ENCODE measurements at regions not wholly inside any gene's neighbourhood (a gene's known extent, or its start where the extent isn't known, plus 50 kb on each side); places are given as distances from the start of the nearest gene placed in this dataset.

DNA sequence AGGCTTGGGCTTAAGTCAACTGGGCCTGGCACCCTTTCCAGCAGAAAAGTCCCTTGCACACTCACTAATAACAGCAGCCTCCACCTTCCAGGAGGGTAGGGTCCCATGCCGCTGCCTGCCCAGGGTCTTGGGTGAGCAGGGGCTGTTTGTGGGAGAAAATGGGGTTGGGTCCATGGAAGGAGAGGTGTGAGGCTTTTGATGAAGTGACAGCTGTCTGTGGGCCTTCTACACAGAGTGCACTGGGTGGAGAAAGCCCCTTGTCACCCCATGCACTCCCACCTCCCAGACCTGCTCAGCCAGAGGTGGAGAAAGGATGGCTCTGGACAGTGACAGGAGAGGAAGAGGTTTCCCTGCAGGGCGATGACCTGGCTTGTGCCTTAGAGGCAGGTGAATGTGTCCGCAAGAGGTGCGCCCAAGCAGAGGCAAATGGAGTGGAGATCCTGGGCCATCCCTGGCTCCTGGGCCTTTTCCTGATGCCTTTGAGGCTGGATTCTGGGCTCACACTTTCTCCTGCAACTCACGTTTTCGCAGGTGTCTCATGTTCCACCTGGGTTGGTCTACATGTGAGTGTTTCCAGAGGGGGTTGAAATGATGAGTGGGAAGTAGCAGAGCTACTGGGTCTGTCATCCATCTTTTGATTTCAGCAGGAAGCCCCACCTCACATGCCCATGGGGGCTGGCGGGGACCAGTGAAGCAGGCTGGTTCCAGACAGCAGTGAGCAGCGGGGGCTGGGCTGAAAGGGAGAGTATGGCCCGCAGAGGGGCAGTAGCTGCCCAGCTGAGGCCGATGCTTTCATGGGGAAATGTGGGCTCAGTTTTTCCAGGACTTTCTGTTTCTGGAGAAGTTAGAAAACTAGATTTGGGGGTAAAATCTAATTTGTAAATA, 85.2 kb upstream of the PRR23E start:
- DNase-seq (ENCODE audit: low read depth) = no peak

DNA sequence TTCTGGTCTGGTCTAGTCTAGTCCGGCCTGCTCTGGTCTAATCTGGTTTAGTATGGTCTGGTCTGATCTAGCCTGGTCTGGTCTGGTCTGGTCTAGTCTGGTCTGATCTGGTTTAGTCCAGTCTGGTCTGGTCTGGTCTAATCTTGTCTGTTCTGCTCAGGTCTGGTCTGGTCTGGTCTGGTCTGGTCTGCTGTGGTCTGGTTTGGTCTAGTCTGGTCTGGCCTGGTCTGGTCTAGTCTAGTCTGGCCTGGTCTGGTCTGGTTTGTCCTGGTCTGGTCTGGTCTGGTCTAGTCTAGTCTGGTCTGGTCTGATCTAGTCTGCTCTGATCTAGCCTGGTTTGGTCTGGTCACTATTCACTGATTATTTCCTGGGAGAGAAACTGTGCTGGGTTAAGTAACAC, 84.1 kb upstream of the PRR23E start:
- DNase-seq (ENCODE audit: low read depth) = no peak

DNA sequence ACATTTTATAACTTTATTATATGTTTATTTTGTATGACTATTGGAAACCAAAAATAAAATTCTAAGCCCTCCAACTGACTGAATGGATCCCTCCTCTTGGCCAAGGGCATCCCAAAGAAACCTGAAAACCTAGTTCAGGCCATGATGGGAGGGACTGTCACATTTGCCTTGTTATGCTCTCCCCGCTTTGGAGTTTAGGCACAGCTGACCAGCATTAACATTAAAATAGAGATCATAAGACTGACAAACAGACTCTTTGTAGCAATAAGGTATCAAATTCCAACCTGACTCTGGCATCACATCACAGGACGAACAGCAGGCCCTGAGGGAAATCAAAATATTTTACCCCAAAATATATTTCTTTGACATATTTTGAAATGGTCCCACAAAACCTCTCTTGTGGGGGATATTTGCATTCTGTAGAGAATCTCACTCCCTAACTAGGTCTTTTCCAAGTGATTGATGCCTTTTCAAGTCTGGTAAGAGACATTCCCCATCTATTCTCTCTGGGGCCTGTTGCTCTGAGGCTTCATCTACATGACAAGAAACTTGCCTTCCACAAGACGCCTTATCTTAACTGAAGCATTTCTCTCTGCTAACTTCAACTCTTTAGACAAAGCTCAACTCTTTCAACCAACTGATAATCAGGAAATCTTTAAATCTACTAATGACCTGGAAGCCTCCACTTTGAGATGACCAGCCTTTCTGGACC, 81.8 kb upstream of the PRR23E start:
- no peak for DNase-seq (ENCODE audit: low read depth)

DNA sequence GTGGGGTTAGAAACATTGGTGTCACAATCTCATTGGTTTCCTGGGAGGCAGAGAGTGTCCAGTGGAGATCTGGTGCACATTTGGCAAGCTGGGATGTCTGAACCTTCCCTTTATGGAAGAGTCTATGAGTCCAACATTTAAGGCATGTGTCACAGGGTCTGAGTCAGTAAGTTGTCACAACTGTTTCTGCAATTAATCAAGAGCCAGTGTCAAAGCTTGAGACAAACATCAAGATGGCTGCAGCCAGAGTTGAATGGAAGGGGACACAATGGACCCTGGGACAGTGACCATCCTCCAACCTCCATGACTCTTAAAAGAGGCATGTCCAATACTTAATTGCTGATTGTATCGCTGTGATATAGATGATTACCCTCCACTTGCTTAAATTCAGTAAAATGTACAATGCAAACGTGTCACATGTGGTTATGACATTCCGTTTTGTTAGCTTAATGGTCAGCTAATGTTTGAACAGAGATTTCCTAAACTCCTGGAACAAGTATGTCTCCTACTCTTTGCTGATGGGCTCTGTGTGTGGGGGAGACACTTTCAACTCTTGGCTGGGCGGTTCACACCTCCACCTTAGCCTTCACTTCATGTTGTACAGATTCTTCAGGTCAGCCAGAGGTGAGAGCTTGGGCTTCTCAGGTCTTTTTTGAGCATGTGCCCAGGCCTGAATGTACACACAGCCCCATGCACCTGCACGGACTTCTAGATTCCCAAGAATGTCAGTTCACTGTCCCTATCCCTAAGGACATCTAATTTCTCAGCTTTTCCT, 79.9 kb upstream of the PRR23E start:
- no peak for DNase-seq (ENCODE audit: low read depth)

DNA sequence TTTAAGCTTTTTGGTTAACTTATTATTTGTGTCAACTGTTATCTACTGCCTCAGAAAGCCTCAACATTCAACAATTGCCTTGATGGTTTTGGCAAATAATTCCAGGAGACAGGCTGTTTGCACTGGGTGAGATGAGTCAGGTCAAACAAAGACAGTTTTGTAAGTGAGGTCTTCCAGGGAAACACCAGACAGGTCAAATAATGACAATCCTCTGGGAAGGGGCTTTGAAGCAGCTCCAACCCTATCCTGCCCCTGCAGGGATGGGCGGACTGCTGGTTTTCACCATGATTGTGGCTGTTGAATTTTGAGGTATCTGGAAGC, 79.4 kb upstream of the PRR23E start:
- no peak for DNase-seq (ENCODE audit: low read depth)

DNA sequence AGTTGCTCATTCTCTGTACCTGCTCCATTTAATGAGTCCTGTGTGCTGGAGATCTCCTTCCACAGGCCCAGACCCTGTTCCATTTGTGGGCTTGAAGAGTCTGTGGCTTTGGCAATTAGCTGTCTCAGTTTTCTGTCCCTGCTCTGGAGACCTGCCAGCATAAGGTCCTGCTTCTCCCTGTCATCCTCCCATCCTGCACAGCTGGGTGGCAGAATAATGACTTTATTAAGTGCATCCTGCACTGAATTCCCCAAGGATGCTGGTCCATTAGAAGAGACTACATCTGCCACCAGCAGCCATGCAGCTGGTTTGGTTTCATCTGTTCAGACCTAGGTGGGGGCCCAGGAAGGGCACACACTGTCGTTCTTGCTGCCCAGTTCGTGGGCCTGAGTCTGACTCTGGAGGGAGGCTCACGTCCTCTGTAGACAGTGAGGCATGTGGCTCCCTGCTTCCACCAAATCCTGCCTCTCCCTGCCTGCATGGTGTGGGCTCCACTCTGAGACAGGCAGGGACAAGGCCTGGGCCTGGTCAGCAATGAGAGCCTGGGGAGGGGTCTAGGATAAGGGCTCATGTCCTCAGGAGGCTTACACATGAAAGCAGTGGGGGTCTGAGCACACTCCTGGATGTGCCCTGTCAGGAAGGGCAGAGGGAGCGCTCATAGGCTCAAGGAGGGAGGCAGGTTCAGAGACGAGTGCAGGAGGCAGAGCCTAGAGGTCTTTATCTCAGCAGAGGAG, 78.4 kb upstream of the PRR23E start:
- no peak for DNase-seq (ENCODE audit: low read depth)

DNA sequence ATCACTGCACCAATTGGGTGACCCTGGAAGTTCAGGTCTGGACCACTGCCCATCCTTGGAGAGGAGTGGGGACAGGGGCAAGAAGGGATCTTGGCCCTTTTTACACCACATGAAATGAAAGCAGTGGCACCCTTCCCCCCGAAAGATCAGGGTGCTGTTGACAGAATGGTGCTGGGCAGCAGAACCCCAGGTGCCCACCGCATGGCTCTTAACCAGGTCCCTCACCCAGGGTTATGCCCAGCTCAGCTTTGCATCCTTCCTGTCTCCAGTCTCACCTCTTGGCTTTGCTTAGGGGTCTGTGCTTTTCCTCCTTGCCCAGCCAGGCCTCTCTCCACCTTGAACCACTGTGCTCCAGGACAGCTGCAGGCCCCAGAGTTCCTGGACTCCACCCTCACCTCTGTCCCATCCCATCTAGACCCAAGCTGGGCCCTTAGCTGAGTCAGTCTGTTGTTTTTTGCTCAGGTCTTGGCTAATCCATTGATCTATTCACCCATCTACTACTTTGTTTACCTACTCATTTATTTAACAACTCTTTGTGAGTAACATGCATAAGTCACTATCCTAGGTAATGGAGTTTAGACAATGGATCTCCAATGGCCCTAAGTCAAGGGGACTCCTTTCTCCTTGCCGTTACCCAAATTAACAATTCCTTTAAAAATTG, 77.1 kb upstream of the PRR23E start:
- DNase-seq (ENCODE audit: low read depth) = no peak

DNA sequence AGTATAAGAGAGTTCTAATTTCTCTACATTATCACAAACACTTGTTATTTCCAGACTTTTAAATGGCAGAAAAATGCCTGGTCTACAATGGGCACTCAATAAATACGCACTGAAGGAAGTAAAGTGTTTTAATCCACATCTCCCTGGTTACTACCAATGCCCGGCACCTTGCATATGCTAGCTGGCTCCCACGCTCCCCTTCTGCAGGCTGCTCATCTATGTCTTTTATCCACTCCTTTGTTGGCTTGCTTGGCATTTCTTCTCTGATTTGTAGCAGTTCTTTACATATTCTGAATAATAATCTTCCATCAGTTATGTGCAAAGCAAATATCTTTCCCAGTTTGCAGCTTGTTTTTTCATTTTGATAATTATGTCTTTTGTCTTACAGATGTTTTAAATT, 74.6 kb upstream of the PRR23E start:
- no peak for DNase-seq (ENCODE audit: low read depth)

DNA sequence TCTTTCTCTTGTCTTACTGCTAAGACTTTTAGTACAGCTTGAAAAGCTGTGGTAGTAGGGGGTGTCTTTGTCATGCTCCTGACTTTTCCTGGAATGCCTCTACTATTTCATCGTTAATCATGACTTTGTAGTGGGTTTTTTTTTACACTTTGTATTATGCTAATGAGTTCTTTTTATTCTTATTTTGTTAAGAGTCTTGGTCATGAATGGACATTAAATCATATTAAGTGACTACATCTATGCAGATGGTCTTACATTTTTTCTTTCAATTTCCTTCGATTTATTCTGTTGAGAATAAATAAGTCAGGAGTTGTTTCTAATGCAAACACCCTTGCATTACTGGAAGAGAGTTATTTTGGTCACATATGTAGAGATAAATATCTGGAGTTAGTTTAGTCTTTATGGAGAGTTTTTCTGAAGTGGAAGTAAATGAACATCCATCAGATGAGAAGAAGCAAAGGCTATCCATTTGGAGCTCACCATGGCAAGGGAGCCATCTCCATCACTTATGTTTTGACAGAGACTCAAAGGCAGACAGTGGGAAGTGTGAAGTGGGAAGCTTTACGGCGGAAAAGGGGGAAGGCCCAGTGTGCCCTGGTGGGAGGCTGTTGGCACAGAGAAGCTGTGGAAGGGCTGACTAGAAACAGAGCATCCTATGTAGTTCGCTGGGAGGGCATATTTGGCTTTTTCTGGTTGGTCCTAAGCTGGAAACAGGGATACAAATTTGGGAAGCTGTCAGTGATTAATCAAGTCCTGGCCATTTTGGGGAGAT, 73.1 kb upstream of the PRR23E start:
- no peak for DNase-seq (ENCODE audit: low read depth)

DNA sequence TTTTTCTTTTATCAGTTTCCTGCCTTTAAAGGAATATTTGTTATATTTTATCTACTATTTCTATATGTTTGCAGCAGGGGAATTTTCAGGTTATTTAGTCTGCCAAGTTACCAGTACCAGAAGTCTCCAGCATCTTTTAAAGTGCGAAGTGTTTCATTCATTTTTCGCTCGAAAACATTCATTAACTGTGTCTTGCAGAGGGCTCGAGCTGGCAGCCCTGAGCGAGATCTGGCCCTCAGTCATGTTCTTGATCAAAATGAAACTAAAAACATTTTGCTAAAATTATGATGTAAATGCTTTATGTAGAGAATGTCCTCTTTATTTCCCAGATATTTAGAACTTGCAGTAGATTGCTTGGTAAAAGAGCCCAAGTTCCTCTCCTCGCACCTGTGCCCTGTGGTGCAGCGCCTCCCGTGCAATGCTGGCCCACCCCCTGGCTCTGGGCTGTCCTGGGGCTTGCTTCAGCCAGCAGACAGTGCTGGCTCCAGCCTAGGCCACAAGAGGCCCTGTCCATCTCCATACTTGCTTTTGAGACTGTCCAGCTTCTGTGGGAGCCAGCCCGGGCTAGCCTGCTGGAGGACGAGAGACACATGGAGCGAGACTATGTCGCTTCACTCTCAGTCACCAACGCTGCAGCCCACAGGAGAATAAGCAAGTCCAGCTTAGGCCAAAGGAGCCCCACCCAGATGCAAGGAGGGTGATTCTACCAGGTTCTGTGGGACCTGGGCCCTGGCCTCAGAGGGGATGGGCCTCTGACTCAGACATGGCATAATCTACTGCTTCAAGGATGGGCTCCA, 71.9 kb upstream of the PRR23E start:
- no peak for DNase-seq (ENCODE audit: low read depth)

DNA sequence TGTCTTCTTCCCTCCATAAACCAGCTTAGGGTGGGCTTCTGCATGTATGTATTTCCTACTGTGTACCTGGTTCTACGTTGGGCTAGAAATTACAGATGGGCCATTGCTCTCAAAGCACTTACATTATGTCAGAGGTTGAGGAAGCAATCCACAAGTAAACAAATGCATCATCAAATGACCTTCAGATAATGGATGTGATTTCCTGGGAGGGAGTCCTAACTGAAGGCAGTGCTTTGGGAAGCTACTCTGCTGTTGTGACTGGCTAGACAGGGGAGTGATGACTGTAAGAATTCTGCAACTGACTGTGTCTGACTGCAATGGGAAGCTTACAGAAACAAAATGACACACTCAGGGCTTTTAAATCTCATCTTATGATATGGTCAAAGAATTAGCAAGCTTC, 71.0 kb upstream of the PRR23E start:
- no peak for DNase-seq (ENCODE audit: low read depth)

DNA sequence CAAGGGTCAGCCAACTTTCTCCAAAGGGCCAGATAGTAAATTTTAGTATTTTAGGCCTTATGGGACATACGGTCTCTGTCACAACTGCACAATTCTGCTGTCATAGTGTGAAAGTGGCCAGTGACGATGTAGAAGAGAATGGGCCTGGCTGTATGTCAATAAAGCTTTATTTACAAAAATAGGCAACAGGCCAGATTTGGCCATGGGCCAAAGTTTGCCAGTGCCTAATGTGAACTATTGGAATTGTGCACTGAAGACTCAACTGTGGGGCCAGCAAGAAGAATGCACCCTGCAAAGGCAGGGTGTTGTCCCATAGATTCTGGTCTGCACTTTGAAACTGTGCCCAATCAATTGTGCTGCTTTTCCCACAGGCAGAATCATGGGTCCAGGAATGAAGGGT, 69.4 kb upstream of the PRR23E start:
- DNase-seq (ENCODE audit: low read depth) = no peak

DNA sequence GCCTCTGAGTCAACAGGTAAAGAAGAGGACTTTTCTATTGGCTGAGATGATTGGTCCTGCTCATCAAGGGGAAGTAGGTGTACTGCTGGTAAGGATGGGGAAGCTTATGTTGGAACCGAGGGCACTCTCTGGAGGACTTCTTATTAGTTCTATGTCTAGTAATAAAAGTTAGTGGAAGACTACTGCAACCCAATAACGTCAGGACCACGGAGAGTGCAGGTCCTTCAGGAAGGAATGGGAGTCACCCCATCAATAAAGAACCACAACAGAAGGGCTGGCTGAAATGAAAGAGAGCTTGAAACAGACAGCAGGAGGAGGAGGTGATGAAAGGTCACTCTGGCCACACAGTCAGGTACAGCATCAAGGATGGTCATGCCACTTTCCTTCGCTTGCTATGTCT, 68.8 kb upstream of the PRR23E start:
- DNase-seq (ENCODE audit: low read depth) = no peak

DNA sequence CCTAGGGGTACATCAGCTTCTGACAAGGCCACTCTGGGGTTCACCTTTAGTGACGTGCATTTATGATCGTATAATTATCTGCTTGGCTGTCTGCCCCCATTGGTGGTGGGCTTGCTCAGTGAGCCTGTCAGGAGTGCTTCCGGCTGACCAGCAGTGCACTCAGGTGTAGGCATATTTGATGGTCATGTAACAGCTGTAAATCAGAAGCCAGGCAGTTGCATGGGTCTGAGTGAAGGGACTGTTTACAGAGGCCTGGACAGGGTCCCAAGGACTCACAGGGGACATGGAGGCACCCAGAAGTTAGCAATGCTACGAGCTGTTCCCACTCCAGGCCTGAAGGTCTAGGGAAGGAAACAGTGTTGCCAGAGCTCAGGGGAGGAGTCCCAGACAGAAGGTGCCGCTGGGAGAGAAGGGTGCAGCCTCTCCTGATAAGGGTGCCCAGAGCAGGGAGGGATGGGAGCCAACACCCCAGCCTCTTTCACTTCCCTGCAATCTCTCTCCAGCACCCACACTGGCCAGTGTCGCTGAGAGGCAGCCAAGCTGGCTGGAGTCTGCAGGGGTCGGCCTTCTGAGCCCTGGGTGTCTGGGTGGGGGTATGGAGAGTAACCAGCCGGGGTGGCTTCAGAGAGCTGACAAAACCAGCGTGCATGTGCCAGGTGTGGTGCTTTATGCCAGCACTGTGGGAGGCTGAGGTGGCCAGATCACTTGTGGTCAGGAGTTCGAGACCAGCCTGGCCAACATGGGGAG, 61.3 kb upstream of the PRR23E start:
- no peak for DNase-seq (ENCODE audit: low read depth)

DNA sequence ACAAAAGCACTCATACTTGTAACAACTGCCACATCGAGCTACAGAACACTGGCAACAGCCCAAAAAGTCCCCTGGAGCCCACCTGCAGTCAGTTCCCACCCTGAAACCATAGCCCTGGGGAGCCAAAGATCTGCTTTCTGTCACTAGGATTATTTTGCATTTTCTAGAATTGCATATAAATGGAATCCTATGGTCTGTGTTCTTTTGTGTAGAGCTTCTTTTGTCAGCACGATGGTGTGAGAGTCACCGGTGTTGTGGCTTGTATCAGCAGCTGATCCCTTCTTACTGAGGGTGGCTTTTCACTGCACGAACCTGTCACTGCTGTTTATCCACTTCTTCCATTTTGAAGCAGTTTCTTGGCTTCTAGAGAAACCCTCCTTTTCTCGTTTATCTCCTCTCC, 60.1 kb upstream of the PRR23E start:
- no peak for DNase-seq (ENCODE audit: low read depth)

DNA sequence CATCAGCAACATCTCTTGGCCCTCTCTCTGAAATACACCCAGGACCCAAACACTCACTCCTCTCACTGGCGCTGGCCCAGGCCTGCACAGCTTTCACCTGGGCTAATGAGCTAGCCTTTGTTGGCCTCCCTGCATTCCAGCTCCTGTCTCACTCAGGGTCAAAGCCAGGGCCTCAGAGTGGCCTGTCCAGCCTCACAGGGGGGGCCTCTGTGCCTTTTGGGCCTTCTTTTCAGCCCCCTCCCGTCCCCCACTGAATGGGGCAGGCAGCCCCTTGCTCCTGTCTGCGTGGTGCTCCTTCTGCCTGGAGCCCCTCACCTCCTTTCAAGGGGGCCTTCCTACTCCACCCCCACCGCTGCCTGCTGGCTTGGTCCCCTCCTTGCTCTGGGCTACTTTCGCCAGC, 59.0 kb upstream of the PRR23E start:
- no peak for DNase-seq (ENCODE audit: low read depth)

DNA sequence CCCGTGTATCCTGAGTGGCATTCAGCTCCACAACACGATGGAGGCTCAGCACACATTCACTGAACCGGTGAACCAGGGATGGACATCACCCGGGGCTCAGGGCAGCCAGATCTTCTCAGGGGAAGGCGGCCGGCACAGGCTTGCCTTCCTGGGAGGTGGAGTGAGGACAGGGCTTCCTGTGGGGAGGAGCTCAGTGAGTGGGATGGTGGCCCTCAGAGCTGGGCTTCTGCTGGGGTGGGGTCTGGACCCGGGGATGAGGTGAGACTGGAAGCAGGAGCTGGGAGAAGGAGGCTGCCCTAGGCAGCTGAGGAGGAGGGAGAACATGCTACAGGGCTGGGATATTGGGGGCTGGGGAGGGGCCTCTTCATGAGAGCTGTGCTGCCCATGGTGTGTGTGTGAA, 58.5 kb upstream of the PRR23E start:
- no peak for DNase-seq (ENCODE audit: low read depth)

DNA sequence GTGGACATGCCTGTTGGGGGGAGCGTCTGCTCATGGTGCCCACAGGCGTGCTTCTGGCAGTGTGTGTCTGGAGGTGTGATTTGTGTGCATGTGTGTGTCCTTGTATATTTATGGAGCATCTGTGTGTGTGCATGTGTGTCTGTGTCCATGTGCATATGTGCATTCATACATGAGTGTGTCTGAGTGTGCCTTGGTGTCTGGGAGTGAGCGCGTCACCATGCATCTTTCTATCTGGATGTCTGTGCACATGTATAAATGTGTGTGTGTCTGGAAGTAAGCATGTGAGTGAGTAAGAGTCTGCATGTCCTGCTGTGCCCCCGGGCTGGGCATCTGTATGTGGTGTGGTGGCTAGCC, 58.1 kb upstream of the PRR23E start:
- no peak for DNase-seq (ENCODE audit: low read depth)

DNA sequence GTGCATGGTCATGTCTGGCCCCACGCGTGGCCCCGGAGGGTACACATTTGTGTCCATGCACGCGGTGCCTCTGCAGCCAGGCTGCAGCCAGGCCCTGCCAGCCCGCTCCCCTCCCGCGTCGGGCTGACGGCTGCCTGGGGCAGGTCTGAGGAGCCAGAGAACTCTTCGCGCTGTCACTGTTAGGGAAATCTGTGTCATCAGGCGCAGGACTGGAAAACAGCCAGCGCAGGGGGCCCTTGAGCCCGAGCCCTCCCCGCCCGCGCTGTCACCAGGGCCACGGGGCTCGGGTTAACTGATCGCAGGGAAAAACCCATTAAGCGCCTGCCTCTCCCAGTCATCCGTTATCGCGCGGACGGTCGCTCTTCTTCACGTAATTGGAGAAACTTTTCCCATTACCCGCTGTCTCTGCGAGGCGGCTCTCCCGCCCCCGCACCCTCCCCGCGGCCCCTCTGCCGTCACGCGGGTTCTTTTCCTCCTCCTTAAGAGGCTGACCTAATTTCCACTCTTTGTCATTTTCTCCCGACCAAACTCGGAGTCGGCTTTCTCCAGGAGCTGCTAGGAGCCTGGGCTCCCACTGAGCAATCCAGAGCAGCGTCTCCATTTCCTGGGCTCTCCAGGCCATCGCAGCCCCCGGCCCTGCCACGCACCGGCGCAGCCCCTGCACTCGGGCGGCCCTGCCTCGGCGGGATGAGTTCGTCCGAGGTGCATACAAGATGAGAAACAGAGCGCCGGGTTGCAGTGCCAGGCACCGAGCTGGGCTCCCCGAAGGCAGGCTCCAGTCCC, 57.5 kb upstream of the PRR23E start:
- DNase-seq (ENCODE audit: low read depth) = no peak
